PC-3 (cell line): ENCODE measurements at regions not wholly inside any gene's neighbourhood (a gene's known extent, or its start where the extent isn't known, plus 50 kb on each side); places are given as distances from the start of the nearest gene placed in this dataset.

Experiments used
- CTCF ChIP-seq: fragments of 300-600 bp; sonication (generic); conservative IDR thresholded peaks from 2 replicates; pipeline ENCODE4 v1.5.1; 2017; ENCODE audit warnings: antibody characterized with exemption, low read depth, mild to moderate bottlenecking, low read length
- EZH2phosphoT487 ChIP-seq: fragments of 300-600 bp; sonication (generic); IDR thresholded peaks from 2 replicates; pipeline ENCODE4 v1.6.1; 2018; ENCODE audit warnings: mild to moderate bottlenecking, antibody characterized with exemption, low read length, borderline replicate concordance

- TF ChIP-seq CTCF (no peak), EZH2phosphoT487 (no peak)
Observed at GRCh38 chr1:80050085-80050484, 1043.6 kb upstream of the ADGRL4 start.
